Psoas muscle (tissue), 7 donors: ENCODE measurements at regions not wholly inside any gene's neighbourhood (a gene's known extent, or its start where the extent isn't known, plus 50 kb on each side); places are given as distances from the start of the nearest gene placed in this dataset.
"Not testable (repeated sequence)": the region's sequence is repeated elsewhere in the genome, so short reads cannot be mapped to it uniquely, and the experiment has no call there.

Experiments used
- ATAC-seq, 4 donors: fragments of 200-7000 bp; cut with Tn5 transposase; one replicate each; pipeline ENCODE4 v1.9.1; 2020; ENCODE audit warnings: moderate library complexity in 3 of 4, mild to moderate bottlenecking in 2 of 4
- DNase-seq, 2 donors: peaks; one replicate each; pipeline ENCODE4 v3.0.0-alpha.2; 2020
- H3K27ac ChIP-seq: fragments of 200-600 bp; one replicate; pipeline ENCODE4 v1.8.0; 2022
- H3K27me3 ChIP-seq, 3 donors: fragments of 200-600 bp in 1 of 3; one replicate each; pipeline versions ENCODE4 v1.6.1 to v1.8.0; 2013 to 2022; ENCODE audit warnings: low read length in 2 of 3, mild to moderate bottlenecking in 2 of 3, moderate library complexity in 1 of 3; ENCODE audit not compliant: insufficient read depth in 3 of 3
- H3K36me3 ChIP-seq, 2 donors: fragments of 200-600 bp in 1 of 2; one replicate each; pipeline versions ENCODE4 v1.6.1 to v1.8.0; 2013 to 2022; ENCODE audit warnings: low read depth in 1 of 2, mild to moderate bottlenecking in 1 of 2, moderate library complexity in 1 of 2; ENCODE audit not compliant: insufficient read depth in 1 of 2
- H3K4me1 ChIP-seq: fragments of 200-600 bp; one replicate; pipeline ENCODE4 v1.8.0; 2022
- H3K4me3 ChIP-seq: fragments of 200-600 bp; one replicate; pipeline ENCODE4 v1.8.0; 2022; ENCODE audit warnings: mild to moderate bottlenecking
- H3K9me3 ChIP-seq: fragments of 200-600 bp; one replicate; pipeline ENCODE4 v1.8.0; 2022
- WGBS, 3 donors: extraction: QIAGEN DNeasy Blood & Tissue Kit; methylation state at CpG; one replicate each; pipeline versions ENCODE4 v1.1.6 to v1.1.7; 2013; 5-methylcytosine and 5-hydroxymethylcytosine counted together
- intact Hi-C, 2 donors: fragments of 100-400 bp; cut with DNase I; formaldehyde crosslinking; loops; one replicate each; pipeline versions ENCODE4 v1.11.0 to v1.14.2; 2022
- TF ChIP-seq, protein P1 (sequence below): fragments of 200-600 bp; IDR thresholded peaks from one replicate; pipeline ENCODE4 v1.8.0; 2022; ENCODE audit warnings: antibody characterized with exemption
- donor health status: healthy with polysubstance abuse.
- donor health status: DM: no; HTN: no; CAD: no; lungs with moderate emphysema.
- donor health status: Bipolar disorder and iron deficiency.
- donor health status: healthy.
- donor health status: DM: yes; HTN: yes; CAD: no.
- donor health status: DM: no; HTN: no; CAD: no.
- donor health status: DM: yes; HTN: yes; CAD: no.

DNA sequence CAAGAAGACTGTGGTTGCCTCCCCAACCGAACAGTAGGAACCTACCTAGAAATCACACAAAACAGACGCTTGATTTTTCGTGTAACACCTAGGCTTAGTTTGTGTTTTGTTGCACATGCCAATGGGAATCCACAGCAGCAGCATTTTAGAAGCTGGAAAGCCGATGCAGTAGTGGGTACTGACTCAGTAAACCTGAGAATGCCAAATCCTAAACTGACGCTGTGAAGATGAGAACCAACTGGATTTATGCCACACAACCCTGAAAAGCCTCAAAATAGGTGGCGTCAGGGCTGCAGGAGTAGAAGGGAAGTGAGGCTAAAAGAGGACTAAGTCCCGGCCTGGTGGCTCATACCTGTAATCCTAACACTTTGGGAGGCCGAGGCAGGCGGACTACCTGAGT, 162.5 kb downstream of the REEP3 start:
- Histone ChIP-seq H3K4me1 (peaks cover 5% of the 10 kb centered on the region), H3K27me3 (no peaks in the 10 kb centered on the region), H3K27ac (no peak overlapping the region), H3K4me3 (no peak overlapping the region), H3K9me3 (no peaks in the 10 kb centered on the region), H3K36me3 (no peaks in the 10 kb centered on the region)
- 63 to 88% (median 71%) methylated on average over 9 of the region's 9 CpGs for WGBS, 3 donors
- ATAC-seq (peak in 1 of 4 donors; percentile 54), DNase-seq (no peak)
- intact Hi-C loops, result no loop called here
- TF ChIP-seq, protein P1, sequence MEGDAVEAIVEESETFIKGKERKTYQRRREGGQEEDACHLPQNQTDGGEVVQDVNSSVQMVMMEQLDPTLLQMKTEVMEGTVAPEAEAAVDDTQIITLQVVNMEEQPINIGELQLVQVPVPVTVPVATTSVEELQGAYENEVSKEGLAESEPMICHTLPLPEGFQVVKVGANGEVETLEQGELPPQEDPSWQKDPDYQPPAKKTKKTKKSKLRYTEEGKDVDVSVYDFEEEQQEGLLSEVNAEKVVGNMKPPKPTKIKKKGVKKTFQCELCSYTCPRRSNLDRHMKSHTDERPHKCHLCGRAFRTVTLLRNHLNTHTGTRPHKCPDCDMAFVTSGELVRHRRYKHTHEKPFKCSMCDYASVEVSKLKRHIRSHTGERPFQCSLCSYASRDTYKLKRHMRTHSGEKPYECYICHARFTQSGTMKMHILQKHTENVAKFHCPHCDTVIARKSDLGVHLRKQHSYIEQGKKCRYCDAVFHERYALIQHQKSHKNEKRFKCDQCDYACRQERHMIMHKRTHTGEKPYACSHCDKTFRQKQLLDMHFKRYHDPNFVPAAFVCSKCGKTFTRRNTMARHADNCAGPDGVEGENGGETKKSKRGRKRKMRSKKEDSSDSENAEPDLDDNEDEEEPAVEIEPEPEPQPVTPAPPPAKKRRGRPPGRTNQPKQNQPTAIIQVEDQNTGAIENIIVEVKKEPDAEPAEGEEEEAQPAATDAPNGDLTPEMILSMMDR, result no peak

DNA sequence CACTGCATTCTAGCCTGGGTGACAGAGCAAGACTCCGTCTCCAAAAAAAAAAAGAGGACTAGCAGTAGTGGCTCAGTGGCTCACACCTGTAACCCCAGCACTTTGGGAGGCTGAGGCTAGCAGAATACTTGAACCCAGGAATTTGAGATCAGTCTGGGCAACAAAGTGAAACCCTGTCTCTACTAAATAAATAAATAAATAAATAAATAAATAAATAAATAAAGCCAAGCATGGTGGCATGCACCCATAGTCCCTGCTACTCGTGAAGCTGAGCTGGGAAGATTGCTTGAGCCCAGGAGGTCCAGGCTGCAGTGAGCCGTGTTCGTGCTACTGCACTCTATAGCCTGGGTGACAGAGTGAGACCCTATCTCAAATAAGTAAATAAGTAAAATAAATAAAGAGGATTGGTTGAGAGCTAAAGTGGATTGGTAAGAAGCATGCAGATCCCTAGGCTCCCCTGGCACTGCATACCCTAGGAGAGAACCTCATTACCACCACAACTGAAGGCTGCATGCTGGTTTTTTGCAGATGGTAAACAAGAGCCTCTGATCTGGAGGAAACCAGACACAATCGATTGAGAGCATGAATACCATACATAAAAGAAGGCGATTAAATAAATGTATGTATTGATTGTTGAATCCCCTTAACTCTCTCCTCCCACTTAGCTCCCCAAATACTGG, 163.2 kb downstream of the REEP3 start:
- intact Hi-C loops, result no loop called here
- Histone ChIP-seq H3K4me1 (peaks cover 5% of the 10 kb centered on the region), H3K27ac (no peak overlapping the region), H3K27me3 (no peaks in the 10 kb centered on the region), H3K36me3 (no peaks in the 10 kb centered on the region), H3K9me3 (no peaks in the 10 kb centered on the region), H3K4me3 (no peak overlapping the region)
- WGBS, 3 donors, result 82 to 91% (median 88%) methylated on average over 6 of the region's 6 CpGs
- ATAC-seq (no peak), DNase-seq (no peak)
- TF ChIP-seq, protein P1, result no peak

DNA sequence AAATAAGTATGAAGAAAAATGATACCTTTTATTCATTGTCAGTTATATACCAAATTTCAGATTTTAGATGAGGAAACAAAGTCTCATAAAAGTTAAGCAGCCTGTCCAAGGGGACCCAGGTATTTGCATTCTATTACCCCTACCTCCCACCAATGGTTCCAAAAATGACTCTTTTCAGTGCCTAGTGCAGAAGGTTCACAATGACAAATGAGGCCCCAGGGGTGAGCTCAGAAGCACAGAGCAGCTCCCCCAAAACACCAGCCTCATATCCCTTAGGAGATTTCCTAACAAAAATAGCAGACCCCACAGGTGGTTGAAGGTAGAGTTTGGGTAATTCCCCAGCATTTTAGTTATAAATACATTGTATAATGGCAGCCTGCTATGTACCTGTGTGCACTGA, 168.6 kb downstream of the REEP3 start:
- intact Hi-C loops, result no loop called here
- Histone ChIP-seq H3K4me3 (no peak overlapping the region), H3K9me3 (no peaks in the 10 kb centered on the region), H3K36me3 (no peaks in the 10 kb centered on the region), H3K4me1 (peaks cover 6% of the 10 kb centered on the region), H3K27me3 (no peaks in the 10 kb centered on the region), H3K27ac (no peak overlapping the region)
- DNase-seq (no peak), ATAC-seq (no peak)
- TF ChIP-seq, protein P1, result no peak

DNA sequence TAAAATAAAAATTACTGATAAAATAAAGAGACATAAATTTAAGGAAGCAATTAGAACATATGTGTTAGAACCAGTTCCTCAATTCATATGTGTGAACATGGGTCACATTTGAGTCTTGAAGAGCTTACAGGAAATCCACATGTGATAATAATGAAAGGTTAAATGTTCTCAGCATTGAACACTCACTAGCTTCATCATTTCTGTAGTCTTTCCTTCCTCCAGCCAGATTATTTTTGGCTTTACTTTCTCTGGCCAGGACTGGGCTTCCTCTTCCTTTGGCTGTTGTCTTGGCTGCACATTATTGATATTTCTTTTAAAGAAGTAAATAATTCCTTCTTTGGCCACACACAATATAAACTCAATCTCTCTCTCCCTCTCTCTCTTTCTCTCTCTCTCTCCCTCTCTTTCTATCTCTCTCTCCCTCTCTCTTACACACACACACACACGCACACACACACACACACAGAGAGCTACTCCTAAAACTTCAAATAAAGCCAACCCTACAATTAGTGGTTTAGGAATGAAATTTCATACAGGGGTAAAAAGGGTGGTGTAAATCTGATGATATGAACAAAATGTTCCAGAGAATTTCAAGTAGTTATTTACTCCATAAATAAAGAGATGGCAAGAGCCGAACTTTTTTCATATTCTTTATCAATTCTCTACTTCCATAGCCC, 171.2 kb downstream of the REEP3 start:
- WGBS, 3 donors, result 53 to 58% (median 58%) methylated on average over 2 of the region's 2 CpGs
- no peak overlapping the region for H3K4me3 ChIP-seq
- H3K4me1 ChIP-seq, result peaks cover 6% of the 10 kb centered on the region
- intact Hi-C loops, result no loop called here
- H3K27ac ChIP-seq, result no peak overlapping the region
- TF ChIP-seq, protein P1, result no peak
- H3K27me3 ChIP-seq, result no peaks in the 10 kb centered on the region
- peak in 1 of 4 donors; percentile 46 for ATAC-seq
- no peaks in the 10 kb centered on the region for H3K36me3 ChIP-seq
- no peak for DNase-seq
- no peaks in the 10 kb centered on the region for H3K9me3 ChIP-seq

DNA sequence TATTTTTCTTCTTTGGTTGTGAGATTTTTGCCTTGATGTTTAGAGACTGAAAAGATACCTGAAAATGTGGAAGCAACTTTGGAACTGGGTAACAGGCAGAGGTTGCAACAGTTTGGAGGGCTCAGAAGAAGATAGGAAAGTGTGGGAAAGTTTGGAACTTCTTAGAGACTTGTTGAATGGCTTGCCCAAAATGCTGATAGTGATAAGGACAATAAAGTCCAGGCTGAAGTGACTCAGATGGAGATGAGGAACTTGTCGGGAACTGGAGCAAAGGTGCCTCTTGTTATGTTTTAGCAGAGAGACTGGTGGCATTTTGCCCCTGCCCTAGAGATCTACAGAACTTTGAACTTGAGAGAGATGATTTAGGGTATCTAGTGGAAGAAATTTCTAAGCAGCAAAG, 171.8 kb downstream of the REEP3 start:
- DNase-seq, ATAC-seq, intact Hi-C loops, H3K9me3 ChIP-seq, H3K27ac ChIP-seq, H3K4me3 ChIP-seq, H3K36me3 ChIP-seq, H3K27me3 ChIP-seq, H3K4me1 ChIP-seq: not testable (repeated sequence)
- 67 to 90% (median 77%) methylated on average over 1 of the region's 1 CpG for WGBS, 3 donors
